GM19467 (cell line): ENCODE measurements at regions not wholly inside any gene's neighbourhood (a gene's known extent, or its start where the extent isn't known, plus 50 kb on each side); places are given as distances from the start of the nearest gene placed in this dataset.
"Not testable (repeated sequence)": the region's sequence is repeated elsewhere in the genome, so short reads cannot be mapped to it uniquely, and the experiment has no call there.

Experiments used
- ATAC-seq: cut with Tn5 transposase; IDR thresholded peaks from one replicate; pipeline ENCODE4 v1.9.1; 2021; ENCODE audit warnings: mild to moderate bottlenecking, moderate library complexity; ENCODE audit not compliant: unreplicated experiment

DNA sequence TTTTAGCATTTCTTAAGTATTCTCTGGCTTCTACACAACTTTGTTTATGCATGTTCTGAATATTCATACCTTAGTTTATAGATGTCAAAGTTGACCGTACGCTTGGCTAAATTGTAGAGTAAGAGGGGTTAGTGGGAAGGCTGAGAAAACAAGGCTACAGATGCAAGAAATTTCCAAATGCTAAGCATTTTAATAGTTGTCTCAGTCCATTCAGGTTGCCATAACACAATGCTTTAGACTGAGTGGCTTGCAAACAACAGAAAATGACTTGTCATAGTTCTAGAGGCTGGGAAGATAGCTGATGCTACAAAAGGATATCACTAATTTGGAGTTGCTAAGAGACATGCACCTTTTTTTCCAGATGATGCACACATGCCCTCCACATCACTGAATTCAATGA, 53.0 kb upstream of the C1QTNF3 start:
- ATAC-seq: not testable (repeated sequence)

DNA sequence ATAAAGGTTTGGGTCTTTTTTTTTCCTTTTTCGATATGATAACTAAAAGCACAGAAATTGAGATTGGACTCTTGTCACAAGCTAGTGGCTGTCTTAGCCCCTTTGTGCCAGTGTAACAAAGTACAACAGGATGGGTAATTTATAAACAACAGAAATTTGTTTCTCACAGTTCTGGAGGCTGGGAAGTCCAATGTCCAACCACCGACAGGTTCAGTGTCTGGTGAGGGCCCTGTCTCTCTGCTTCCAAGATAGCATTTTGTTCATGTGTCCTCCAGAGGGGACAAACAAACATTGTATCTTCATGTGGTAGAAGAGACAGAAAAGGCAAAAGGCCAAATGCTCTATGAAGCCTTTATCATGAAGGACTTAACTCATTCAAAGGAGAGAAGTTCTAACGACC, 56.9 kb upstream of the C1QTNF3 start:
- not testable (repeated sequence) for ATAC-seq

DNA sequence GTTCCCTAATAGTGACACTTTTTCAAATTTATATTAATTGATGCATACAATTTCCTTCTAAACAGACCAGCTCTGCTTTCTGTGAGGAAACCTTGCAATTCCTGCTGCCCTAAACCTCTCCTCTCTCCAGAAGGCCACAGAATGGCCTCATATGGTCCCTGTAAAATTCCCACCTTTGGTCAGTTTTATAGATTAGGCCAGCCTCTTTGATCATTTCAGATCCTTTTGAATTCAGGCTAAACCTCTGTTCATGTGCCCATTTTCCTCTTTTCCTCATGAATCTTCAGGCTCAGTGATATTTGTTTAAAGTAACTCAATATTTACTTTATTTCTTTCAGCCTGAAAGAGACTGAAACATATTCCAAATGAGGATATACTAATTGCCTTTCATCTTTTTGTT, 58.6 kb upstream of the C1QTNF3 start:
- ATAC-seq: not testable (repeated sequence)

DNA sequence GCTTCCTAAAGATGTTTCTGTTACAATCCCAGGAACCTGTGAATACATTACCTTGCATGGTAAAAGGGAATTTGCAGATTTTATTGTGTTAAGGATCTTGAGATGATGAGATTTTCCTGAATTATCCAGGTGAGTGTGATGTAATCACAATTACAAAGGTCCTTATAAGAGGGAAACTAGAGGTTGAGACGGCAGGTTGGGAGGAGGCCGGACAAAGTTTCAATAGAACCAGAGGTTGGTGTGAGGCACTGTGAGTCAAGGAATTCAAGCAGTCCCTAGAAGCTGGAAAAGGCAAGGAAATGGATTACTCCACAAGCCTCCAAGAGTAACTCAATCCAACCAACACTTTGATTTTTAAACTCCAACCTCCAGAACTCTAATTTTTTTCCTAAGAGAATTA, 65.9 kb upstream of the C1QTNF3 start:
- ATAC-seq: not testable (repeated sequence)

DNA sequence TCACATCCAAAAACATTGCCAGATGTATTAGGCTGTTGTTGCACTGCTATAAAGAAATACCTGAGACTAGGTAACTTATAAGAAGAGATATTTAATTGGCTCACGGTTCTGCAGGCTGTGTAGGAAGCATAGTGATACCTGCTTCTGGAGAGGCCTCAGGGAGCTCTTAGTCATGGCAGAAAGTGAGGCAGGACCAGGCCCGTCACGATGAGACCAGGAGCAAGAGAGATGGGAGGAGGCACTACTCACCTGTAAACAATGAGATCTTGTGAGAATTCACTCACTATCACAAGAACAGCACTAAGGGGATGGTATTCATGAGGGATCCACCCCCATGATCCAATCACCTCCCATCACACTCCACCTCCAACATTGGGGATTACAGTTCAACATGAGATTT, 81.3 kb upstream of the C1QTNF3 start:
- not testable (repeated sequence) for ATAC-seq

DNA sequence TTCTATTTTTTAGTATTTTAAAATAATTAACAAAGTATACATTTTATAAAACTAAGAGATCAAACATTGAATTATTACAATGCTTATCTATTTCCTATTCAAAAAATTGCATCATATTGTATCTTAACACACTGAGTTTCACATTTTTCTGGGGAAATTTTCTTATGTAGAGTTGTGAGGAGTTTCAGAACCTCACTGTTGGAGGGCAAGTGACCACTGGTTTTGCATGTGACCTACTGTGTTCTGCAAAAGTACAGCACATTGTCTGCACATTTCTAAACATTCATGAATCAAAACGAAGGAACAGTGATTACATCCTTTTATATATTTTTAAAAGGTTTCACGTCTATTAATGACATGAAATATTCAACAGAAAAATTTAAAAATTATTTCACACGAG, 82.3 kb upstream of the C1QTNF3 start:
- ATAC-seq: peak; percentile 74

DNA sequence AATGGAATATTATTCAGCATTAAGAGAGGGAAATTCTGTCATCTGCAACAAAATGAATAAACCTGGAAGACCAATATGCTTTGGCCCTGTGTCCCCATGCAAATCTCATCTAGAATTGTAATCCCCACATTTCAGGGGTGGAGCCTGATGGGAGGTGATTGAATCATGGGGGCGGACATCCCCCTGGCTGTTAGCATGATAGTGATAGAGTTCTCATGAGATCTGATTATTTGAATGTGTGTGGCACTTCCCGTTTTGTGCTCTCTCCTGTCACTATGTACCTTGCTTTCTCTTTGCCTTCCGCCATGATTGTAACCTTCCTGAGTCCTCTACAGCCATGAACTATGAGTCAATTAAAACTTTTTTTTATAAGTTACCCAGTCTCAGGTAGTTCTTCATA, 83.7 kb upstream of the C1QTNF3 start:
- ATAC-seq: not testable (repeated sequence)

DNA sequence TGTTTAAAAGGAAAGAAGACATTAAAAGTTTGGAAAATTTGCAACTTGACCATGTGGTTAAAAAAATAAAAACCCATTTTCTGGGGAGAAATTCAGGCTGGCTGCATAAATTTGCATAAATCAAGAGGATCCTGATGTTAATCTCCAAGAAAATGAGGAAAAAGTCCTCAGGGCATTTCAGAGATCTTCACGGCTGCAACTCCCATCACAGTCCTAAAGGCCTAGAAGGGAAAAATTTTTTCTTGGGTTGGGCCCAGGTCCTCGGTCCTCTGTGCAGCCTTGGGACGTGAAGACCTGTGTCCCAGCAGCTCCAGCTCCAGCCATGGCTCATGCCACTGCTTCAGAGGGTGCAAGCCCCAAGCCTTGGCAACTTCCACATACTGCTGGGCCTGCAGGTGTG, 84.8 kb upstream of the C1QTNF3 start:
- not testable (repeated sequence) for ATAC-seq

DNA sequence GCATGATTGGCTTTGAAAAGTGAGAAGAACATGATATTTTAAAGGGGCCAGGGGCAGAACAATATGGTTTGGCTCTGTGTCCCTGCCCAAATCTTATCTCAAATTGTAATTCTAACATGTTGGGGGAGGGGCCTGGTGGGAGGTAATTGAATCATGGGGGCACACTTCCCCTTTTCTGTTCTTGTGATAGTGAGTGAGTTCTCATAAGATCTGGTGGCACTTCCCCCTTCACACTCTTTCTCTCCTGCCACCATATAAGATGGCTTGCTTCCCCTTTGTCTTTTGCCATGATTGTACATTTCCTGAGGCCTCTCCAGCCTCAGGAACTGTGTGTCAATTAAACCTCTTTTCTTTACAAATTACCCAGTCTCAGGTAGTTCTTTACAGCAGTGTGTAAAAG, 85.9 kb upstream of the C1QTNF3 start:
- not testable (repeated sequence) for ATAC-seq

DNA sequence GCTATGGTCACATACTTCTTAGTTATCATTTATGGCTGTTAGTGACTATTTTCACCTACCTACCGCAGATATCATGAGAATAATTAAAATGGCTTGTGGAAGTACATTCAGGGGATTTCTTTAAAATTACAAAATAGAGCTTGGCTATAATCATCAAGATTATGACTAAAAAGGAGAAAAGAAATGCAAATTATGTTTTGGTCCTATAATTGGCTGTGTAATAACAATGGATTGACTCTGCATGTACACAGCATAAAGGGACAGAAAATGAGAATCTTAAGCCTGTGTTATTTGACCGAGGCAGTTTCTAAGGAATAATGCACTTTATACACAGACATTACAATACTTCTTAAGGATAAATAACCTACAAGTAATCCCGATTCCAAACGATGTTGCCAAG, 112.0 kb upstream of the C1QTNF3 start:
- not testable (repeated sequence) for ATAC-seq

DNA sequence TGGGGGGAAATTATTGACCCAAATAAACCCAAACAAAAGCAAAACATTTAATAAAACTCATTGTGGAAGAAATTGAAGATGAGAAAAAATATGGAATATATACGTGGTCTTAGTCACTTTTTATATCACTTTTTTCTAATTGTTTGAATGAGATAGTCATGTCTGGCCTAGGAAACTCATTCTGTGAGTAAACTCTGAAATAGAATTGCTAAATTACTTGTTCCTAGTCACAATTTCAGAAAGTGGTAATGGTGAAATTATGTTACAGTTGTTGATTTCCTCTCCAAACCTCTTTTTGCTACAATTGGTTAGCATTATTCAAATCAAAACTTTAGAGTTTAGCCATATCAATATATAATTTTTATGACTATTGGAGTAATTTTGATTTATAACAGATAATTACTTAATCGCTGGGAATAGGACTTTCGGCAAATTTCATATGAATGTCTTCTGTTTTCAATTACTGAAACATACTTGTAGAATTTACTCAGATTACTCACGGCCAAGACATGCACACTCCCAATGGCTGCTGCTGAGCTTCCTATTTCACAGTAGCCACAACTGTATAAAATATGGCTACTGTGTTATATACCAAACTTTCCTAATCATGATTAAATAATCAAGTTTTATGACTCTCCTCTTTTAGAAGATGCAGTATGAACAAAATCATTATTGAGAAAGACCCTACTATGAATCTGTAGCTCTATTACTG, 113.8 kb upstream of the C1QTNF3 start:
- ATAC-seq: not testable (repeated sequence)

DNA sequence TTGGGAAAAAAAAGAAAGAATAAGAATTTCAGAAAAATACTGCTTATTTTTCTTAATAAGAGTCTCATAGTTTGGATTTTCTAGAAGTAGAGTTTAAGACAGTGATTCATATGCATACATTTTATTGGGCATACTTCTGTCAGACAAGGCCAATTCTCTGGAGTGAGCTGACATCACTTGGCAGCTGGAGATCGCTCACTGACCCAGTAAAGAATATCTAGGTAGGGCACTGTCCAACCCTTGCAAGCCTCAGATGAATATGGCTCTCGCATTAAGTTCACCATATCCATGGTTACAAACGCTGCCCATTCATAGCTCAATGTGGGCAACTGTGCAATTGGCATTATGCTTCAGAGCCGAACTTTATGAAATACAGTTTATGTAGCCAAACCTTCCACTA, 117.9 kb upstream of the C1QTNF3 start:
- not testable (repeated sequence) for ATAC-seq

DNA sequence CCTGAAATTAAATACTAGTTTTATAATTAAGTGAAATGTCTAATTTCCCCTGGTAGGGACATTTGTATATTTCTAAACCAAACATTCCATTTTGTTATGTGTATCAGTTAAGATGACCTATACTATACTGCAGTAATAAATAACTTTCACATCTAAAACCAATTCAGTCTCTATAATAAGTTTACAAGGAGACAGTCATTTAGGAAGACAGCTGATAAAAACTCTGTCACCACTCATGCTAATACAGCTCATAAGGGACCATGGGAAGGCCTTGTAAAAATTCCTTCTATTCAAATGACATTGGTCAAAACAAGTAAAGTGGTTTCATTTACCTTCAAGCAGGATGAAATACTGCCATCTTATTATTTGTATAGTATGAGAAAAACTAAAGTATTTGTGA, 128.4 kb upstream of the C1QTNF3 start:
- ATAC-seq: not testable (repeated sequence)

DNA sequence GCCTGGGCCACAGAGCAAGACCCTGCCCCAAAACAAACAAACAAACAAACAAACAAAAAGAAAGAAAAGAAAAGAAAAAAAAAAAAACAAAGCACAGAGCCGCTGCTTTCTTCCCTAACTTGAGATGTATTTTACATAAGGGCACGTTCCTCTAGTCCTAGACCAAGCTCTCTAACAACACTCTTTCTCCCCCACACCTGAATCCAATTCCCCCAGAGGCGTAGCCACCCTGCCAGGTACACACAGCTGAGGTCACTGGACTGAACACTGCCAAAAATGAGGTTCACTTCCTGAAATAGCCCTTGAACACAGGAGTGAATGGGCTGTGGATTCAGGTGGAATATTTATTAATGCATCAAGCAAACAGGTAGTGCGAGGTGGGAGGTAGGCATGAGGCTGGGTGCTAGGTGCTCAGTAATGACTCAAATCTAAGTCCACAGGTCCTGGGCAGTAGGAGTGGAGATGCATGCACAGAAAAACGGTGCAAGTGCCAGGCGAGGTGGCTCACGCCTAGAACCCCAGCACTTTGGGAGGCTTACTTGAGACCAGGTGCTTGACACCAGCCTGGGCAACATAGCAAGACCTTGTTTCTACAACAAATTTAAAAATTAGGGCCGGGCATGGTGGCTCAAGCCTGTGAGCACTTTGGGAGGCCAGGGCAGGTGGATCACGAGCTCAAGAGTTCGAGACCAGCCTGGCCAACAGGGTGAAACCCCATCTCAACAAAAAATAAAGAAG, 136.6 kb upstream of the C1QTNF3 start:
- not testable (repeated sequence) for ATAC-seq

DNA sequence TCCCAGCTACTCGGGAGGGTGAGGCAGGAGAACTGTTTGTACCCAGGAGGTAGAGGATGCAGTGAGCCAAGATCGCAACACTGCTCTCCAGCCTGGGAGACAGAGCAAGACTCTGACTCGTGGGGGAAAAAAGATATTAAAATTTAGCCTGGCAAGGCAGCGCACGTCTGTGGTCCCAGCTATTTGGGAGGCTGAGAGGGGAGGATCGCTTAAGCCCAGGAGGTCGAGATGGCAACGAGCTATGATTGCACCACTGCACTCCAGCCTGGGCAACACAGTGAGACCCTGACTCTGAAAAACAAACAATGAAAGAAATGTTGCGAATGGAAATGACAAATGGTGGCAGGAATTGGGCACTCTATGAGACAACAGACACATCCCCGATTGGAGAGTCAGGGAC, 137.2 kb upstream of the C1QTNF3 start:
- ATAC-seq: not testable (repeated sequence)

DNA sequence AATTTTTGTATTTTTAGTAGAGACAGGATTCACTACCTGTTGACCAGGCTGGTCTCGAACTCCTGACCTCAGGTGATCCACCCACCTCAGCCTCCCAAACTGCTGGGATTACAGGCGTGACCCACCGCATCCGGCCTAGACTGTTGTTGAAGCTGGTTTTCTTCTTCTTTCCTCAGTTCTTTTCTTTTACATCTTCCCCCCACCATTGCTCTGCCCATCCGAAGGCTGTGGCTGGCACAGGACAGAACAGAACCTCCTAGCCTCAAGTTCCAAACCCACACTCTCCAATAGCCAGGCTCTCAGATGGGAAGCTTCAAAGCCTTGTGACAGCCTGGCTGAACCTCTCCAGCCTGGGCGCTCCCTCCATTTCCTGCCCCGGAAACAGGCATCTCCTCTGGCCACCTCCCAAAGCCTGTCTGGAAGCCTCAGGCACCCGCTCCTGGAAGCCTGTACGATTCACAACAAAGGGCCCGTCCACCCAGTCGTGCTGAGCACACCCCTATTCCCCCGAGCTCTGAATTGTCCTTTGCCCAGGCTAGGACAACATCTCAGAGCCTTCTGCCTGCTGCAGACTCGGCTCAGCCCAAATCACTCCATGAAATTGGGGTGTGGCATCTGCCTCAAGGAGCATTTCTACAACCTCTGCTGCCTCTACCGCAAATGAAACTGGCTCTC, 138.1 kb upstream of the C1QTNF3 start:
- ATAC-seq: not testable (repeated sequence)

DNA sequence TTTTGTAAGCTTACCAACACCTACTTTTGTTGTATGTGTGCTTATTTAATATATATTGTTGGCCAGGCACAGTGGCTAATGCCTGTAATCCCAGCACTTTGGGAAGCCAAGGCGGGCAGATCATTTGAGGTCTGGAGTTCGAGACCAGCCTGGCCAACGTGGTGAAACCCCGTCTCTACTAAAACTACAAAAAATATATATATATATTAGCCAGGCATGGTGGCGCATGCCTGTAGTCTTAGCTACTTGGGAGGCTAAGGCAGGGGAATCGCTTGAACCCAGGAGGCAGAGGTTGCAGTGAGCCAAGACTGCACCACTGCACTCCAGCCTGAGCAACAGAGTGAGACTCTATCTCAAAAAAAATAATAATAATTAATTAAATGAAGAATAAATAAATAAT, 142.0 kb upstream of the C1QTNF3 start:
- ATAC-seq: not testable (repeated sequence)

DNA sequence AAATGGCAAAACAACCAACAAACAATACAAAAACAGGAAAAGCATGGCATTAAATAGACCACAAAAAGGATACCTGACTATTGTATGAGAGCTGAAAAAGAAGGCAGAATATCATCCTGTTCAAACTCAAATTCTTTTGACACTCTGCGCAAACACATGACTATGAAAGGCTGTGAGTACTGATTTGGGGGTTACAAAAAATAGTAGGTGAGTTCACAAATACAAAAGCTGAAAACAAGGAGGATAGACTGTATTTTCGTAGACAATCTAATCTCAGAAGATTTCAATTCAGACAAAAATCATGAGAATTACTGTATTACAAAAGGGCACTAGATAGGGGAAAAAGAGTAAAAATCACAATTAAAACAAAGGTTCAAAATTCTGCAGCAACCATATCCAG, 142.6 kb upstream of the C1QTNF3 start:
- not testable (repeated sequence) for ATAC-seq

DNA sequence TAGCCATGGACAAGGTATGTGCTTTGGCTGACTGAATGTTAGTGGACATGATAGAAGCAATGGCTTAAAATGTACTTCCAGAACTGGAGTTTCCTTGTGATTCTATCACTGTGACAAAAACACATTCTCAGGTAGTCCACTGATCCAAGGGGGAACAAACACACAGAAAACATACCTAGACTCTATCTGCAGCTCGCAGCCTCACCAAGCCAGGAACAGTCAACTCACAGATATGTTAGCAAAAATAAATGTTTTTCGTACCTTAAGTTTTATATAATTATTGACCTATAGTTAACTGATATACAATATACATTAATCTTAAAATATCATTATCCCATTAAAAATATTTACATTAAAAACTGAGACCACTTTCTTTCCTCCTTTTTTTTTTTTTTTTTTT, 143.1 kb upstream of the C1QTNF3 start:
- not testable (repeated sequence) for ATAC-seq

DNA sequence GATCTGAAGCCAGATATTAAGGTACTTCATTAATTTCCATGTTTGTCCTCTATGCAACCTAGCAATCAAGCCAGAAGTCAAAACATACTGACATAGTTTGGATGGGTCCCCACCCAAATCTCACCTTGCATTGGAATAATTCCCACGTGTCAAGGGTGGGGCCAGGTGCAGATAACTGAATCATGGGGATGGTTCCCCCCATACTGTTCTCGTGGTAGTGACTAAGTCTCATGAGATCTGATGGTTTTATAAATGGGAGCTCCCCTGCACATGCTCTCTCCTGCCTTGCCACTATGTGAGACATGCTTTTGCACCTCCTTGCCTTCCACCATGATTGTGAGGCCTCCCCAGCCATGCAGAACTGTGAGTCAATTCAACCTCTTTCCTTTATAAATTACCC, 143.9 kb upstream of the C1QTNF3 start:
- ATAC-seq: not testable (repeated sequence)

DNA sequence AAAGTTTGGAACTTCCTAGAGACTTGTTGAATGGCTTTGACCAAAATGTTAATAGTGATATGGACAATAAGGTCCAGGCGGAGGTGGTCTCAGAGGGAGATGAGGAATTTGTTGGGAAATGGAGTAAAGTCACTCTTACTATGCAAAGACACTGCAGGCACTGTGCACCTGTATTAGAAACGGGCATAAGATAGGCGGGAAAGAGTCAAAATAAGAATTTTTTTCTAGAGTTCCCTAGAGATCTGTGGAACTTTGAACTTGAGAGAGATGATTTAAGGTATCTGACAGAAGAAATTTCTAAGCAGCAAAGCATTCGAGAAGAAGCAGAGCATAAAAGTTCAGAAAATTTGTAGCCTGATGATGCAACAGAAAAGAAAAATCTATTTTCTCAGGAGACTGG, 144.4 kb upstream of the C1QTNF3 start:
- not testable (repeated sequence) for ATAC-seq
